ENCODE measurements at regions not wholly inside any gene's neighbourhood (a gene's known extent, or its start where the extent isn't known, plus 50 kb on each side); places are given as distances from the start of the nearest gene placed in this dataset.

DNA sequence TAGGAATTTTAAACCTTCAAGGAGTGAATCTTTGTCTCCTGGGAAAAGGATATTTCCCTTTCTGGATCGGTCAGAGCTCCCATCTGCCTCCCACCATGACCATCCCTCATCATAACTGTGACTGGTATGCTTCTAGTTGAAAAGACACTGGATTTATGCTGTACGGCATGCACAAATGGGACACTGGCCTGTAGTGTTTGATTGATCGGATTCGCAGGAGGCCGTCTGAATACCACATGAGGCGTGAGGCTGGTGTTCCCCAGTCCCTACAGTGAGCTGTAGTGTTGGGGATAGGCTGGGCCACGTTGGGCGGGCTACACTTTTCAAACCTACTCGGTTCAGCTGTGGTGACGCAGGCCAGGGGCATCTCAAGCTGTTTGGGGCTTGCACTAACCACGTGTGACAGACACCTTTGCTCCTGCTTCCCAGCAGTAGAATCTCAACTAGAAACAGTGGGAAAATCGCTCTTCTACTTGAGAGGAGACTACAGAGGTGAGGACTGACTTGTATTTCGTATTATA is 101.8 kb downstream of the MID1IP1 start:
- no peak for TF ChIP-seq ZNF140 (tag by site-specific recombination; IDR thresholded peaks at IDR 0.05)
- TF ChIP-seq, protein P1, sequence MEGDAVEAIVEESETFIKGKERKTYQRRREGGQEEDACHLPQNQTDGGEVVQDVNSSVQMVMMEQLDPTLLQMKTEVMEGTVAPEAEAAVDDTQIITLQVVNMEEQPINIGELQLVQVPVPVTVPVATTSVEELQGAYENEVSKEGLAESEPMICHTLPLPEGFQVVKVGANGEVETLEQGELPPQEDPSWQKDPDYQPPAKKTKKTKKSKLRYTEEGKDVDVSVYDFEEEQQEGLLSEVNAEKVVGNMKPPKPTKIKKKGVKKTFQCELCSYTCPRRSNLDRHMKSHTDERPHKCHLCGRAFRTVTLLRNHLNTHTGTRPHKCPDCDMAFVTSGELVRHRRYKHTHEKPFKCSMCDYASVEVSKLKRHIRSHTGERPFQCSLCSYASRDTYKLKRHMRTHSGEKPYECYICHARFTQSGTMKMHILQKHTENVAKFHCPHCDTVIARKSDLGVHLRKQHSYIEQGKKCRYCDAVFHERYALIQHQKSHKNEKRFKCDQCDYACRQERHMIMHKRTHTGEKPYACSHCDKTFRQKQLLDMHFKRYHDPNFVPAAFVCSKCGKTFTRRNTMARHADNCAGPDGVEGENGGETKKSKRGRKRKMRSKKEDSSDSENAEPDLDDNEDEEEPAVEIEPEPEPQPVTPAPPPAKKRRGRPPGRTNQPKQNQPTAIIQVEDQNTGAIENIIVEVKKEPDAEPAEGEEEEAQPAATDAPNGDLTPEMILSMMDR (tag by site-specific recombination; IDR thresholded peaks at IDR 0.05), result no peak
- no peak for TF ChIP-seq ZNF529 (tag by site-specific recombination; IDR thresholded peaks at IDR 0.05; ENCODE audit: insufficient replicate concordance)
- TF ChIP-seq PATZ1 (tag by site-specific recombination; IDR thresholded peaks at IDR 0.05), result no peak
- no peak for TF ChIP-seq HOXA7 (CRISPR knock-in tag; IDR thresholded peaks at IDR 0.05; ENCODE audit: borderline replicate concordance)
- TF ChIP-seq ZNF510 (tag by site-specific recombination; IDR thresholded peaks at IDR 0.05; ENCODE audit: insufficient replicate concordance), result no peak
- no peak for TF ChIP-seq ZNF830 (tag by site-specific recombination; IDR thresholded peaks at IDR 0.05; ENCODE audit: low read depth)
- no peak for TF ChIP-seq ZNF302 (tag by site-specific recombination; IDR thresholded peaks at IDR 0.05; ENCODE audit: low read depth)
- no peak for TF ChIP-seq PBX3 (CRISPR knock-in tag; IDR thresholded peaks at IDR 0.05)
- no peak for TF ChIP-seq ZNF311 (tag by site-specific recombination; IDR thresholded peaks at IDR 0.05; ENCODE audit: borderline replicate concordance)
- no peak for TF ChIP-seq REST (tag by site-specific recombination; IDR thresholded peaks at IDR 0.05)
- no peak for TF ChIP-seq ELK4 (IDR thresholded peaks at IDR 0.05; ENCODE audit: borderline replicate concordance, low read depth, low read length)
- TF ChIP-seq MZF1 (tag by site-specific recombination; IDR thresholded peaks at IDR 0.05; ENCODE audit: borderline replicate concordance), result no peak
- TF ChIP-seq ZNF157 (tag by site-specific recombination; IDR thresholded peaks at IDR 0.05), result no peak

All from HEK293 (cell line).